NCI-H1436 treated with DMSO at 0.1 percent for 48 hours (cell line): ENCODE measurements at regions not wholly inside any gene's neighbourhood (a gene's known extent, or its start where the extent isn't known, plus 50 kb on each side); places are given as distances from the start of the nearest gene placed in this dataset.

Experiments used
- DNase-seq: peaks from one replicate; lab custom pipeline; 2025; lab: John Stamatoyannopoulos, UW

DNA sequence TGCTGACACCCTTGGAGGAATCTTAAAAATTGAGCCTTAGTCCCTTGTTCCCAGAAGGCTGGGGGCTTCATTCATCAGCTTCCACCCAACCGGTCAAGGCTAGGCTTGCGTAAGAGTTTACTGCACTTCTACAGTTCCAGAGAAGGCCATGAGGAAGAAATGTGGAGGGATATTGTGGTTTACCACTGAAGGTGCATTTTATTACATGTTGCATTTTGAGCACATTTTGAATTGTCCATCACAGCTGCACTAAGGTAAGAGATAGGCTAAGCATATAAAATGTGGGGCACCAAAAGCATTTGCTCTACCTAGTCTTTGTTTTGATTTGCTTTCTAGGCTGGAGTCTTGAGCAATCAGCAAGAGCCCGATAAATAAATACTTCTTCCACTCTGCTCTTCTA is 167.1 kb upstream of the PAPPA start:
- no peak for DNase-seq

DNA sequence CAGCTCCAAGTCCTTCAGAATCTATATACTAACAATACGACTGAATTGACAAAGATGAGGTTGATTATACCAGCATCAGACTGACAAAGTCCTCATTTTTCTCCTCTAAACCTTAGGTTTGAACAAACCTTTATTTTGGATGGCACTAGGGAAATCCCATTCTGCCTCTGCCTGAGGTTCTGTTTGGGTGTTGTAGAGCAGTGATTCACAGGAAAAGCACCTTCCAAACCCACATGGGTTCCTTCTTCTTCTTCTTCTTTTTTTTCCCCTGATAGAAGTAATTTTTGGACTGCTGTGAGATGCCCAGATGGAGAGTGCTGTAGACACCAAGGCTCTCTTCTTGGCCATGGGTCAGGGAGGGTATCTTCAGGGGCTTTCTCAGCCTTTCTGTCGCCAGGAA is 164.9 kb upstream of the PAPPA start:
- DNase-seq = no peak

- no peak for DNase-seq
These were observed 163.8 kb upstream of the PAPPA start for GRCh38 chr9:115989831-115990230.

DNA sequence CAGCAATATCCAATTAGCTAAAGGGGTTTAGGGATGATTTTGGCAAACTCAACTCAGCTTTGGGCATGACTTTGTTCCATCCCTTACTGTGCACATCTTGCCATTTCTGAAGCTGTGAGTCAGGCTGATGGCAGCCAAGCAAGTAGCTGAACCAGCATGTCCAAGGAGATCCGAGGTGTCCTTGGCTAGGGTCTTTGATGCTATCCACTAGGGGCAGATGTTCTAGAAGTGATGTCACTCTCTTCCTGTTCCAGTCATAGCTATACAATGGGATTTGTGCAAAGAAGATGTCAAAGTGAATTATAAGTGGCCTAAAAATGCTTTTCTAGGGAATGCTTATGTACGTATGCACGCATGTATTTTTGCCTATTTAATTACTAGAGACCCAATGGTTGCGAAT is 160.8 kb upstream of the PAPPA start:
- DNase-seq = no peak

DNA sequence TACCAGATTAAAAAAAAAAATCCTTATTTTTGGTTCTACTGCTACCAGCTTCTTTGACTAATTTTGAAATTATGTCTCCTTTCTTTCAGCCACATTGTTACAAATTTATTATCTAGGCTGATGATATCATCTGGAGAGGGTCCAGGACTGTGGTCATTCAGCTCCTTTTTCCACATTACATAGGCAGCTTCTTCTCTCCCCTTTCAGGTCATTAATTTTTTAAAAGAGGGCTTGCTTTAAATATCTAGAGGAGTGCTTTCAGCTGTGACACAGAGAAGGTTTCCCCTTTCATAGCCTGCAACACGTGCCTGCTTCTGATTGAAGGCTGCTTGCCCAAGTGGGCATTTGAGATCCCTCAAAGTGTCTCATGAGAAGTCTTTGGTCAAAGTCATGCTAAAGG is 155.7 kb upstream of the PAPPA start:
- DNase-seq = no peak

- DNase-seq = no peak
These were observed 154.9 kb upstream of the PAPPA start for GRCh38 chr9:115998666-115999065.

- DNase-seq = no peak
These were observed 154.1 kb upstream of the PAPPA start for GRCh38 chr9:115999498-115999897.

- DNase-seq = no peak
These were observed 152.8 kb upstream of the PAPPA start for GRCh38 chr9:116000748-116001329.

- DNase-seq = no peak
These were observed 151.4 kb upstream of the PAPPA start for GRCh38 chr9:116002181-116002580.

GRCh38 chr9:116002624-116003023 is 151.0 kb upstream of the PAPPA start:
- DNase-seq = no peak

GRCh38 chr9:116003397-116003796 is 150.2 kb upstream of the PAPPA start:
- no peak for DNase-seq

DNA sequence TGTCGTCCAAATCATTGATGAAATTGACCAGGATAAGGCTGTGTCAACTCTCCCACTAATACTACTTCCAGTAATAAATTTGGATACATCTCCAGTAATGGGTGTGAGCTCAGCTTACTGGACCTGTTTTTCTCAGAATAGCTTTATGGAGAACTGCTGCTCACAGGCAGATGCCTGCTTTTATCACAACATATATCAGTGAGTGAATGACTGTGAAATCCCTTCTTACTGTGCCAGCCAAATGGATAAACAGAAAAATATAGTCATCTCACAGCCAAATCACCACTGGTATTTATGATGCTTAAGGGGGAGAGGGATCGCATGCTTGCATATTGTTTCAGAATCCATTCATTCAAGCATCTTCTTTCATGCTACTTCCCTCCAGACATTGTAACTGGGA is 148.4 kb upstream of the PAPPA start:
- DNase-seq = no peak

DNA sequence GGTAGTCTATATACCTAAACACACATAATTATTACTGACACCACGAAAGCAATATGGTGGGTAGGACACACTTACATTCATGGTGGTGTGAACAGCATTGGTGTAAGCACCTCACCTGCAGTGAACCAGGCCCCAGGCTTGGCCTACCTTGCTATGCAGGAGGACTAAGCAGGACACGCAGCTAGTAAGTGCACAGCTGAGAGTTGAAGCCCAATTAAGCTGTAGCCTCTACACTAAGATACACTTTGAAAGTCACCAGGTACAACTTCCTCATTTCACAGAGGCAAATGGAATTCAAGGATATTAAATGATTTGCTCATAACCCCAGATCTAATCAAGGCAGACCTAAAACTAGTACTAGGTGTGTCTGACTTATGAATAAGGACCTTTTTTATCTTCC is 145.8 kb upstream of the PAPPA start:
- DNase-seq = no peak

GRCh38 chr9:116008278-116008677 is 145.3 kb upstream of the PAPPA start:
- DNase-seq = no peak

GRCh38 chr9:116009420-116009819 is 144.2 kb upstream of the PAPPA start:
- no peak for DNase-seq

DNA sequence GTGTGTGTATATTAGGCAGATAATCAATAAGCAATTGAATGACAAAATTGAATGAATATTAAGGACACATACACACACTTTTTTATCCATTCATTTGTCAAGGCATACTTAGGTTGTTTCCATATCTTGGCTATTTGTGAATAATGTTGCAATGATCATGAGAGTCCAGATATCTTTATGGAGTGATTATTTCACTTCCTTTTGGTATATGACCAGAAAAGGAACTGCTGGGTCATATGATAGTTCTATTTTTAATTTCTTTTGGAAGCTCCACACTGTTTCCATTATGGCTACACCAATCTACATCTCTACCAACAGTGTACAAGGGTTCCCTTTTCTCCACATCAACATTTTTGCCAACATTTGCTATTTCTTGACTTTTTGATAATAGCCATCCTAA is 137.7 kb upstream of the PAPPA start:
- no peak for DNase-seq

- no peak for DNase-seq
These were observed 133.4 kb upstream of the PAPPA start for GRCh38 chr9:116020146-116020545.

DNA sequence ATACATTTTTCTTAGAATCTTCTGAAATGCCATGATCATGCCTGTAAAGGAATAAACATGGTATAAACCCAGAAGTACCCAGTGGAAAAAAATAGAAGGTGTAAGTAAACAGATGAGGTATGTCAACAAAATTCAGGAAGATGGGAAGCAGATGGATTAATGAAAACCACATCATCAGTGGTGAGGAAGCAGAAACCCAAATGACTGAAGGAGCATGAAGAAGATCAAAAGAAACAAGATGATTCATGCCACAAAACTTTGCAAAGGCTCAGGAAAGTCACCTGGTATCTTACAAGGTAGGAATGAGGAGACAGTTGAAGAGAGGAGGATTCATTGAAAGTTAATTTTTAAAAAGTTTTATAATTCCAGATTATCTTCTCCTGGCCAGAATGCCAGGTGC is 132.8 kb upstream of the PAPPA start:
- no peak for DNase-seq

- no peak for DNase-seq
These were observed 126.5 kb upstream of the PAPPA start for GRCh38 chr9:116027096-116027495.

DNA sequence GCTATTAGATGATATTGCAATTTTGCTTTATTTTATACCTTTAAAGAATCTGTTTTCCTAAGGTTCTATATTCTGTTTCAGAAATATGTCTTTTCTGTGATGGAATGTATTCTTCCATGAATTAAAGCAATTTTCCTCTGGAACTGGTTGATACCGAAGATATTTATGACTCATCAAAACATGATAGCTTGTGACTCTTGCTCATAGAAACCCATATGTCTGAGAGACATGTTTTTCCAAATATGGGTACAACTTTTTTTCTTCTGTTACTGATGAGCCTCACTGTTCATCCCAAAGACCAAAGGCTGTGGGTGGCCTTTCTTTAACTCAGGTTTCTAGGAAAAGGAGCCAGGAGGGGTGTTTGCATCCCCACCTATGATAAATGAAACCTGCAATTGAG is 126.1 kb upstream of the PAPPA start:
- DNase-seq = no peak

DNA sequence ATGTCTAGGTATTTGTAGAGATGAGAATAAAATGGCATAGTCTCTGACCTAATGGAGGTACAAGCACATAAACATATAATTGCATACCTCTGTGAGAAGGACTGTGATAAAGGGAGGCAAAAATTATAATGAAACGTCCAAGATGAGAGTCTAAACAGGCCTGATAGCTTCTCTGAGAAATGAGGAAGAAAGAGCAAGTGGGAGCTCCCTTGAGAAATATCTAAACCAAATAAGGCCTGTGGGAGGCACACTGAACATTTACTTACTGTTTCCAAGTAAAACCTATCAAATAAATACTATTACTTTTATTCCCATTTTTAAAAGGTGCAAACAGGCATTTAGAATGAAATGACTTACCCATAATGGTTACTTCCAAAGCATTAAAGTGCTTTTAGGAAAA is 125.6 kb upstream of the PAPPA start:
- DNase-seq = no peak

DNA sequence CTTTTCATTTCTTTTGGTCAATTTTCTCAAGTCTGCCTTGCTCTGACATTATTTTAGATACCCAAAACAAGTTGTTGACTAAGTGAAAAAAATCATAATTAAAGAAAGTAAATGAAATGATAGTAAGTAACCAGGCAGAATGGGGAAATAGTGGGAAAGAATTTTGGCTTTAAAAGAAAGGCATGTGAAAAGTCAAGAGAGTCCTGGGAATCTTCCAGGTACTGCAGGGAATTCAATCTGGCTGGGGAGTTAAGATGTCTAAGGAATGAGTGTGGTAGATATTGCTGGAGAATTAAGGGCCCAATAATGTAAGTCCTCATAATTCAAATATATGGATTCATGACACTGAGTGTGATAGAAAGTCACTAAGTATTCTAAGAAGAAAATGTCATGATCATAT is 123.1 kb upstream of the PAPPA start:
- DNase-seq = no peak

GRCh38 chr9:116032683-116033440 is 120.7 kb upstream of the PAPPA start:
- no peak for DNase-seq

- DNase-seq = no peak
These were observed 114.3 kb upstream of the PAPPA start for GRCh38 chr9:116039312-116039711.
